ENCODE measurements at regions not wholly inside any gene's neighbourhood (a gene's known extent, or its start where the extent isn't known, plus 50 kb on each side); places are given as distances from the start of the nearest gene placed in this dataset.

DNA sequence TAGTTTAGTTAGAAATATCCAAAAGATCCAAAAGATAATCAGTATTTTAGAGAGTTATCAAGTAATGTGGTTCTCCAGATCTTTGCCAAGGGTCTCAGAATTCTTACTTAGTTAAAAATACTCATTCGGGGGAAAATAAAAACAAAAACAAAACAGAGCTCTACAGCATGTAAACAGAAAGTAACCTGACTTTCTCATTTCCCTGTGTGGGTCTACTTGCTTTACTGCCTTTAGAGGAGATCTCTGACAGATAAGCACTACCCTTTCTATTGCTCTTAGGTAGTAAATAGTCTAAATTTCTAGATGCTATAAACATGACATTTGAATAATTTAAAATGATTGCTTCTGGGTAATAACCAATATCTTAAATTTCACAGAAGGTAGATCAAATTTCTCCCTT is 371.8 kb downstream of the RPL10L start:
- ChIA-PET CTCF (no interaction called here), POLR2A (no interaction called here)
- Mint-ChIP-seq H3K27ac (no peak overlapping the region), H3K9me3 (peaks cover 27% of the 10 kb centered on the region), H3K36me3 (no peaks in the 10 kb centered on the region), H3K4me3 (no peak overlapping the region), H3K27me3 (ENCODE audit: low read depth) (no peaks in the 10 kb centered on the region), H3K4me1 (peaks cover 8% of the 10 kb centered on the region)
- ATAC-seq (no peak), DNase-seq (ENCODE audit: low spot score) (no peak)
- no peak for TF ChIP-seq NR1H2 (CRISPR knock-in tag; IDR thresholded peaks at IDR 0.05)
- TF ChIP-seq, protein P1, sequence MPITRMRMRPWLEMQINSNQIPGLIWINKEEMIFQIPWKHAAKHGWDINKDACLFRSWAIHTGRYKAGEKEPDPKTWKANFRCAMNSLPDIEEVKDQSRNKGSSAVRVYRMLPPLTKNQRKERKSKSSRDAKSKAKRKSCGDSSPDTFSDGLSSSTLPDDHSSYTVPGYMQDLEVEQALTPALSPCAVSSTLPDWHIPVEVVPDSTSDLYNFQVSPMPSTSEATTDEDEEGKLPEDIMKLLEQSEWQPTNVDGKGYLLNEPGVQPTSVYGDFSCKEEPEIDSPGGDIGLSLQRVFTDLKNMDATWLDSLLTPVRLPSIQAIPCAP (CRISPR knock-in tag; IDR thresholded peaks at IDR 0.05), result no peak
- TF ChIP-seq CBFB (CRISPR knock-in tag; IDR thresholded peaks at IDR 0.05; ENCODE audit: low read depth), result no peak
- TF ChIP-seq SMAD4 (CRISPR knock-in tag; IDR thresholded peaks at IDR 0.05), result no peak
- TF ChIP-seq SP1 (CRISPR knock-in tag; conservative IDR thresholded peaks at IDR 0.05), result no peak
- no peak for TF ChIP-seq TEAD4 (CRISPR knock-in tag; IDR thresholded peaks at IDR 0.05)
- TF ChIP-seq ZNF671 (CRISPR knock-in tag; IDR thresholded peaks at IDR 0.05), result no peak
- no peak for TF ChIP-seq TP53 (CRISPR knock-in tag; IDR thresholded peaks at IDR 0.05)
- TF ChIP-seq ZNF396 (CRISPR knock-in tag; IDR thresholded peaks at IDR 0.05; ENCODE audit: borderline replicate concordance), result no peak
- TF ChIP-seq, protein P2, sequence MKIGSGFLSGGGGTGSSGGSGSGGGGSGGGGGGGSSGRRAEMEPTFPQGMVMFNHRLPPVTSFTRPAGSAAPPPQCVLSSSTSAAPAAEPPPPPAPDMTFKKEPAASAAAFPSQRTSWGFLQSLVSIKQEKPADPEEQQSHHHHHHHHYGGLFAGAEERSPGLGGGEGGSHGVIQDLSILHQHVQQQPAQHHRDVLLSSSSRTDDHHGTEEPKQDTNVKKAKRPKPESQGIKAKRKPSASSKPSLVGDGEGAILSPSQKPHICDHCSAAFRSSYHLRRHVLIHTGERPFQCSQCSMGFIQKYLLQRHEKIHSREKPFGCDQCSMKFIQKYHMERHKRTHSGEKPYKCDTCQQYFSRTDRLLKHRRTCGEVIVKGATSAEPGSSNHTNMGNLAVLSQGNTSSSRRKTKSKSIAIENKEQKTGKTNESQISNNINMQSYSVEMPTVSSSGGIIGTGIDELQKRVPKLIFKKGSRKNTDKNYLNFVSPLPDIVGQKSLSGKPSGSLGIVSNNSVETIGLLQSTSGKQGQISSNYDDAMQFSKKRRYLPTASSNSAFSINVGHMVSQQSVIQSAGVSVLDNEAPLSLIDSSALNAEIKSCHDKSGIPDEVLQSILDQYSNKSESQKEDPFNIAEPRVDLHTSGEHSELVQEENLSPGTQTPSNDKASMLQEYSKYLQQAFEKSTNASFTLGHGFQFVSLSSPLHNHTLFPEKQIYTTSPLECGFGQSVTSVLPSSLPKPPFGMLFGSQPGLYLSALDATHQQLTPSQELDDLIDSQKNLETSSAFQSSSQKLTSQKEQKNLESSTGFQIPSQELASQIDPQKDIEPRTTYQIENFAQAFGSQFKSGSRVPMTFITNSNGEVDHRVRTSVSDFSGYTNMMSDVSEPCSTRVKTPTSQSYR (CRISPR knock-in tag; IDR thresholded peaks at IDR 0.05), result no peak
- no peak for TF ChIP-seq RELA (CRISPR knock-in tag; IDR thresholded peaks at IDR 0.05; ENCODE audit: borderline replicate concordance)
- TF ChIP-seq SOX15 (CRISPR knock-in tag; IDR thresholded peaks at IDR 0.05), result no peak
- TF ChIP-seq CREM (CRISPR knock-in tag; IDR thresholded peaks at IDR 0.05), result no peak
- TF ChIP-seq FOXP1 (CRISPR knock-in tag; IDR thresholded peaks at IDR 0.05; ENCODE audit: borderline replicate concordance), result no peak

DNA sequence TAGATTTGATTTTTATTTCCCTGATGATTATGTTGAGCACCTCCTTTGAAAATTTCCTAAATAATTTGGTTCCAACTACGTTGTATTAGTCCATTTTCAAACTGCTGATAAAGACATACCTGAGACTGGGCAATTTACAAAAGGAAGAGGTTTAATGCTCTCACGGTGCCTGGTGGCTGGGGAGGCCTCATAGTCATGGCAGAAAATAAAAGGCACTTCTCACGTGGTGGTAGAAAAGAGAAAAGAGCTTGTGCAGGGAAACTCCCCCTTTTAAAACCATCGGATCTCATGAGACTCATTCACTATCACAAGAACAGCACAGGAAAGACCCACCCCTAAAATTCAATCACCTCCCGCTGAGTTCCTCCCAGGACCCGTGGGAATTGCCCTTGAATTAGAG is 372.3 kb downstream of the RPL10L start:
- ATAC-seq (no peak), DNase-seq (ENCODE audit: low spot score) (no peak)
- Mint-ChIP-seq H3K4me3 (no peak overlapping the region), H3K4me1 (peaks cover 8% of the 10 kb centered on the region), H3K9me3 (peaks cover 26% of the 10 kb centered on the region), H3K27ac (no peak overlapping the region), H3K36me3 (no peaks in the 10 kb centered on the region), H3K27me3 (ENCODE audit: low read depth) (no peaks in the 10 kb centered on the region)
- POLR2A ChIA-PET, result no interaction called here
- CTCF ChIA-PET, result no interaction called here
- TF ChIP-seq ZNF121 (CRISPR knock-in tag; IDR thresholded peaks at IDR 0.05) (no peak), SOX15 (CRISPR knock-in tag; IDR thresholded peaks at IDR 0.05) (no peak), FOXP1 (CRISPR knock-in tag; IDR thresholded peaks at IDR 0.05; ENCODE audit: borderline replicate concordance) (no peak)
- TF ChIP-seq, protein P3, sequence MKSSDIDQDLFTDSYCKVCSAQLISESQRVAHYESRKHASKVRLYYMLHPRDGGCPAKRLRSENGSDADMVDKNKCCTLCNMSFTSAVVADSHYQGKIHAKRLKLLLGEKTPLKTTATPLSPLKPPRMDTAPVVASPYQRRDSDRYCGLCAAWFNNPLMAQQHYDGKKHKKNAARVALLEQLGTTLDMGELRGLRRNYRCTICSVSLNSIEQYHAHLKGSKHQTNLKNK (CRISPR knock-in tag; IDR thresholded peaks at IDR 0.05), result no peak
- TF ChIP-seq, protein P4, sequence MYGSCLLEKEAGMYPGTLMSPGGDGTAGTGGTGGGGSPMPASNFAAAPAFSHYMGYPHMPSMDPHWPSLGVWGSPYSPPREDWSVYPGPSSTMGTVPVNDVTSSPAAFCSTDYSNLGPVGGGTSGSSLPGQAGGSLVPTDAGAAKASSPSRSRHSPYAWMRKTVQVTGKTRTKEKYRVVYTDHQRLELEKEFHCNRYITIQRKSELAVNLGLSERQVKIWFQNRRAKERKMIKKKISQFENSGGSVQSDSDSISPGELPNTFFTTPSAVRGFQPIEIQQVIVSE (CRISPR knock-in tag; IDR thresholded peaks at IDR 0.05; ENCODE audit: borderline replicate concordance), result no peak

DNA sequence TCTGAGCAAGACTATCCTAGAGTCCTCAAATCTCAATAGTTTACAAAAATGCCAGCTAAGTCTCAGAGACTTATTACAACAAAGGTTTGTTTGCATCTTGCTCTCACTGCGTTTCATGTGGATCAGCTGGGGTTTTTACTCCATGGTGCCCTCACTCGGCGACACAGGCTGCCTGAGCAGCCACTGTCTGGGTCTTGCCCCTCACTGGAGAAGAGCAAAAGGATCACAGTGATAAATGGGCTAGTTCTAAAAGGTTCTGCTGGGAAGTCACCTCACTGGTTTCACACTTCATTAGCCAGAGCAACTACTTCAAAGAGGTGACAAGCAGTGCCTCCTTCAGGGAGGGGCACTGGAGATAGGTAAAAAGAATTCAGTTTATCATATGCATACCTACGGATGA is 392.0 kb downstream of the RPL10L start:
- TF ChIP-seq ZNF263 (CRISPR knock-in tag; IDR thresholded peaks at IDR 0.05; ENCODE audit: low read depth) (no peak), GRHL2 (CRISPR knock-in tag; IDR thresholded peaks at IDR 0.05; ENCODE audit: insufficient replicate concordance, severe bottlenecking) (no peak)
- peaks cover 31% of the 10 kb centered on the region for H3K9me3 Mint-ChIP-seq
- ATAC-seq, result peak; percentile 85
- H3K4me1 Mint-ChIP-seq, result no peaks in the 10 kb centered on the region
- peak; percentile 22 for DNase-seq (ENCODE audit: low spot score)
- H3K27me3 Mint-ChIP-seq (ENCODE audit: low read depth), result peaks cover 7% of the 10 kb centered on the region; the same call in 1 of the 2 replicates
- H3K4me3 Mint-ChIP-seq, result no peak overlapping the region
- H3K36me3 Mint-ChIP-seq, result peaks cover 7% of the 10 kb centered on the region
- CTCF ChIA-PET, result interaction anchor here (0.7 to 1.5 kb wide), 3 partner anchors 66 to 212 kb away, joined by 3 to 6 read pairs (median 3); no protein-coding TSS in a partner anchor
- POLR2A ChIA-PET, result no interaction called here
- no peak overlapping the region for H3K27ac Mint-ChIP-seq
